ENCODE measurements at regions not wholly inside any gene's neighbourhood (a gene's known extent, or its start where the extent isn't known, plus 50 kb on each side); places are given as distances from the start of the nearest gene placed in this dataset.

DNA sequence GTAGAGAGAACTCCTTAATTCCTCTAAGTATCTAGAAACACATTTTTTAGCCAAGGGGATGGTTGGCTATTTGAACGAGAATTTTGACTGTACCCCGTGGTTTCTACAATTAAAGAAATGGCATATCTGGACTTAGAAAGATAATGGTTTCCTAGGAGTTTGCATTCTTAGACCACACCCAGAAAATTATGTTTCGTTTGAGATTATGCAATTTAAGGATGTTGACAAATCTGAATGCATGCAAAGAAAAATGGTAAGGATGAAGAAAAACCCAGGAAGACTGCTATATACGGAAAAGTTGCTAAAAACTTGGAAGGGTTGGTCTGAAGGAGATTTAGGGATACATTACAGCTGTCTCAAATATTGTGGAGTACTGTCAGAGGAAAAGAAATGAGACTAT lies 538.5 kb upstream of the WWC1 start:
- DNase-seq (ENCODE audit: low read depth) (peak; percentile 55), FAIRE-seq (no peak)
- H3K4me3 ChIP-seq (ENCODE audit: low read depth, low read length) = no peak overlapping the region

GRCh38 chr5:167753725-167754490 lies 537.5 kb upstream of the WWC1 start:
- TF ChIP-seq, protein P1, sequence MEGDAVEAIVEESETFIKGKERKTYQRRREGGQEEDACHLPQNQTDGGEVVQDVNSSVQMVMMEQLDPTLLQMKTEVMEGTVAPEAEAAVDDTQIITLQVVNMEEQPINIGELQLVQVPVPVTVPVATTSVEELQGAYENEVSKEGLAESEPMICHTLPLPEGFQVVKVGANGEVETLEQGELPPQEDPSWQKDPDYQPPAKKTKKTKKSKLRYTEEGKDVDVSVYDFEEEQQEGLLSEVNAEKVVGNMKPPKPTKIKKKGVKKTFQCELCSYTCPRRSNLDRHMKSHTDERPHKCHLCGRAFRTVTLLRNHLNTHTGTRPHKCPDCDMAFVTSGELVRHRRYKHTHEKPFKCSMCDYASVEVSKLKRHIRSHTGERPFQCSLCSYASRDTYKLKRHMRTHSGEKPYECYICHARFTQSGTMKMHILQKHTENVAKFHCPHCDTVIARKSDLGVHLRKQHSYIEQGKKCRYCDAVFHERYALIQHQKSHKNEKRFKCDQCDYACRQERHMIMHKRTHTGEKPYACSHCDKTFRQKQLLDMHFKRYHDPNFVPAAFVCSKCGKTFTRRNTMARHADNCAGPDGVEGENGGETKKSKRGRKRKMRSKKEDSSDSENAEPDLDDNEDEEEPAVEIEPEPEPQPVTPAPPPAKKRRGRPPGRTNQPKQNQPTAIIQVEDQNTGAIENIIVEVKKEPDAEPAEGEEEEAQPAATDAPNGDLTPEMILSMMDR (IDR thresholded peaks at IDR 0.05; ENCODE audit: insufficient read depth, low read length, severe bottlenecking) = no peak
- Histone ChIP-seq H3K36me3 (ENCODE audit: control insufficient read depth, insufficient read depth, low read length) (no peaks in the 10 kb centered on the region), H3K27me3 (ENCODE audit: control insufficient read depth, insufficient read depth, low read length) (no peaks in the 10 kb centered on the region), H3K4me3 (ENCODE audit: low read depth, low read length) (no peak overlapping the region)
- DNase-seq (ENCODE audit: low read depth) (peak; percentile 86), FAIRE-seq (no peak)

More for the DNA sequence above, 538.5 kb upstream of the WWC1 start:
- TF ChIP-seq, protein P1 (IDR thresholded peaks at IDR 0.05; ENCODE audit: insufficient read depth, low read length, severe bottlenecking) = no peak
- no peaks in the 10 kb centered on the region for H3K36me3 ChIP-seq (ENCODE audit: control insufficient read depth, insufficient read depth, low read length)
- no peaks in the 10 kb centered on the region for H3K27me3 ChIP-seq (ENCODE audit: control insufficient read depth, insufficient read depth, low read length)

GRCh38 chr5:167754501-167755021 lies 536.9 kb upstream of the WWC1 start:
- no peaks in the 10 kb centered on the region for H3K36me3 ChIP-seq (ENCODE audit: control insufficient read depth, insufficient read depth, low read length)
- DNase-seq (ENCODE audit: low read depth) (peak; percentile 79), FAIRE-seq (no peak)
- TF ChIP-seq, protein P1 (IDR thresholded peaks at IDR 0.05; ENCODE audit: insufficient read depth, low read length, severe bottlenecking) = no peak
- no peaks in the 10 kb centered on the region for H3K27me3 ChIP-seq (ENCODE audit: control insufficient read depth, insufficient read depth, low read length)
- H3K4me3 ChIP-seq (ENCODE audit: low read depth, low read length) = peak overlapping the region; percentile 14

- TF ChIP-seq, protein P1 (IDR thresholded peaks at IDR 0.05; ENCODE audit: insufficient read depth, low read length, severe bottlenecking) = no peak
- H3K36me3 ChIP-seq (ENCODE audit: control insufficient read depth, insufficient read depth, low read length) = no peaks in the 10 kb centered on the region
- H3K27me3 ChIP-seq (ENCODE audit: control insufficient read depth, insufficient read depth, low read length) = no peaks in the 10 kb centered on the region
- no peak for DNase-seq (ENCODE audit: low read depth)
- H3K4me3 ChIP-seq (ENCODE audit: low read depth, low read length) = no peak overlapping the region
- no peak for FAIRE-seq
Observed at GRCh38 chr5:167755420-167755819, 536.0 kb upstream of the WWC1 start.

DNA sequence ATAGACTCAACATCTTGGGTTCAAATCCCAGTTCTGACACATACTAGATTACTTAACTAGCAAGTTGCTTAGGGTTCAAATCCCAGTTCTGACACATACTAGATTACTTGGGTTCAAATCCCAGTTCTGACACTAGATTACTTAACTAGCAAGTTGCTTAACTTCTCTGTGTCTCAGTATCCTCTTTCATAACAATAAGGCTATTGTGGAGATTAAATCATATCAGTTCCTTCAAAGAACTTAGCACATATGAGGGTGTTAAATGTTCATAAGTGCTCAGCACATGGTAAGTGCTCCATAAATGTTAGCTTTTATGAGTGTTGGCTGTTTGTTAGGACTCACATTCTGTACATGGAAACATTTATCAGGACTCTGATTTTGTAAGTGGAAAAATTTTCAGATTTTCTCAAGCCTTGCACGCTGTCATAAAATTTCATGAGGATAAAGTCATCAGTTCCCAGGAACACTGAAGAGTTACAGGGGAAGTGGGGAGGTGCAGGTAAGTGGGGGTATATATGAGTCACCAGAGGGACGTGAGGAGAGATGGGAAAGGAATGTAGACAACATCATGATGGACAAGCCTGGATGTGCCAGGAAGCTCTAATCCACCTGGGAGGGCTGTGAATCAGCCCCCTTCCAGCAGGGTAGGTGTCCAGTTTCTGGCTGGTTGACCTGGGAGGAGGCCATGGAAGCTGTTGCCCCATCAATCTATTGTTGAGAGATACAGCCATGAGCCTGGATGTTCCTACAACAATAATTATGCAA lies 532.2 kb upstream of the WWC1 start:
- TF ChIP-seq, protein P1 (IDR thresholded peaks at IDR 0.05; ENCODE audit: insufficient read depth, low read length, severe bottlenecking) = no peak
- H3K4me3 ChIP-seq (ENCODE audit: low read depth, low read length) = no peak overlapping the region
- H3K36me3 ChIP-seq (ENCODE audit: control insufficient read depth, insufficient read depth, low read length) = no peaks in the 10 kb centered on the region
- H3K27me3 ChIP-seq (ENCODE audit: control insufficient read depth, insufficient read depth, low read length) = no peaks in the 10 kb centered on the region
- FAIRE-seq (peak; percentile 98), DNase-seq (ENCODE audit: low read depth) (peak; percentile 100)

All from bronchial epithelial cell (primary cell).